HCT116 (cell line): ENCODE measurements at regions not wholly inside any gene's neighbourhood (a gene's known extent, or its start where the extent isn't known, plus 50 kb on each side); places are given as distances from the start of the nearest gene placed in this dataset.

Source experiments
- ATAC-seq: fragments of 200-7000 bp; cut with Tn5 transposase; 2 replicates; pipeline ENCODE4 v1.9.1; 2020; ENCODE audit warnings: mild to moderate bottlenecking, moderate library complexity
- BruUV-seq: library from RNA; stranded (reverse); fragments of 400-500 nt; replicated peaks from 2 replicates; lab custom pipeline; 2021; lab: Mats Ljungman, UMichigan
- CTCF ChIA-PET: fragments of 300-600 bp; sonication (Branson Sonifier 250); formaldehyde crosslinking; loops from one replicate; lab custom pipeline; 2021; ENCODE audit warnings: antibody characterized with exemption; lab: Charles Lee
- POLR2A ChIA-PET: fragments of 300-600, 350-600 bp; sonication (Branson Sonifier 250); formaldehyde crosslinking; loops from one replicate; lab custom pipeline; 2021; ENCODE audit warnings: antibody characterized with exemption; lab: Charles Lee
- RAD21 ChIA-PET, 2 experiments: fragments of 300-600 bp; sonication (Branson Sonifier 250); formaldehyde crosslinking; loops; one replicate each; lab custom pipeline; 2023; ENCODE audit warnings: low total read pairs in 2 of 2; ENCODE audit not compliant: uncharacterized antibody in 2 of 2, unreplicated experiment in 2 of 2, low non-redundant PET in 1 of 2; lab: Charles Lee
- DNase-seq: peaks from one replicate; pipeline ENCODE4 v3.0.0-alpha.2; 2010; ENCODE audit warnings: low read depth, low spot score
- H2AFZ ChIP-seq: fragments of 200-600 bp; shearing (Covaris generic), sonication (generic); 2 replicates; pipeline ENCODE4 v1.6.1; 2017; ENCODE audit warnings: low read depth, mixed run types, mixed read lengths, antibody characterized with exemption, low read length; ENCODE audit not compliant: poor library complexity, severe bottlenecking
- H3K27ac ChIP-seq: 2 replicates; pipeline ENCODE4 v1.5.1; 2012; ENCODE audit warnings: low read depth, low read length
- H3K27me3 ChIP-seq: fragments of 200-600 bp; sonication (generic); 2 replicates; pipeline ENCODE4 v1.6.1; 2016; ENCODE audit warnings: mixed run types, low read length, mixed read lengths; ENCODE audit not compliant: insufficient read depth
- H3K36me3 ChIP-seq, 2 experiments: fragments of 200-500 bp in 1 of 2; fragments of 200-600 bp in 1 of 2; sonication (Bioruptor generic) in 1 of 2; sonication (generic) in 1 of 2; 2 replicates each; pipeline versions ENCODE4 v1.5.1 to v1.6.1; 2014 to 2016; ENCODE audit warnings: low read length in 2 of 2, inconsistent platforms in 1 of 2, mixed read lengths in 1 of 2, mixed run types in 1 of 2; ENCODE audit not compliant: insufficient read depth in 2 of 2, control insufficient read depth in 1 of 2
- H3K4me1 ChIP-seq, 2 experiments: fragments of 200-600 bp in 1 of 2; sonication (generic) in 1 of 2; 2 replicates each; pipeline versions ENCODE4 v1.5.1 to v1.6.1; 2012 to 2017; ENCODE audit warnings: low read length in 2 of 2, inconsistent platforms in 1 of 2, mild to moderate bottlenecking in 1 of 2, mixed read lengths in 1 of 2, mixed run types in 1 of 2, moderate library complexity in 1 of 2; ENCODE audit not compliant: insufficient read depth in 2 of 2, control insufficient read depth in 1 of 2
- H3K4me2 ChIP-seq: fragments of 200-600 bp; sonication (generic); 2 replicates; pipeline ENCODE4 v1.6.1; 2017; ENCODE audit warnings: mixed run types, low read length, mixed read lengths
- H3K4me3 ChIP-seq, 2 experiments: fragments of 200-600 bp in 1 of 2; sonication (generic) in 1 of 2; replicated peaks in 1 of 2; 2 replicates each; pipeline ENCODE4 v1.5.1; 2011 to 2016; ENCODE audit warnings: low read length in 2 of 2, control low read depth in 1 of 2, low read depth in 1 of 2, mild to moderate bottlenecking in 1 of 2, mixed read lengths in 1 of 2, mixed run types in 1 of 2
- H3K79me2 ChIP-seq: fragments of 200-600 bp; sonication (generic); 2 replicates; pipeline ENCODE4 v1.6.1; 2017; ENCODE audit warnings: mild to moderate bottlenecking, mixed run types, low read length, moderate library complexity, mixed read lengths; ENCODE audit not compliant: insufficient read depth
- H3K9ac ChIP-seq: fragments of 200-600 bp; sonication (generic); 2 replicates; pipeline ENCODE4 v1.6.1; 2016; ENCODE audit warnings: low read length, mixed read lengths
- H3K9me2 ChIP-seq: fragments of 200-600 bp; sonication (generic), shearing (Covaris generic); 2 replicates; pipeline ENCODE4 v1.6.1; 2017; ENCODE audit warnings: mixed run types, mild to moderate bottlenecking, moderate library complexity; ENCODE audit not compliant: insufficient read depth
- H3K9me3 ChIP-seq, 2 experiments: fragments of 200-500 bp in 1 of 2; fragments of 200-600 bp in 1 of 2; sonication (Bioruptor generic) in 1 of 2; sonication (generic) in 1 of 2; 2 replicates each; pipeline ENCODE4 v1.6.1; 2014 to 2017; ENCODE audit warnings: low read length in 2 of 2, mixed read lengths in 2 of 2, inconsistent platforms in 1 of 2, low read depth in 1 of 2, mild to moderate bottlenecking in 1 of 2, mixed run types in 1 of 2, moderate library complexity in 1 of 2; ENCODE audit not compliant: control insufficient read depth in 1 of 2, insufficient read depth in 1 of 2
- H4K20me1 ChIP-seq: fragments of 200-600 bp; sonication (generic), shearing (Covaris generic); 2 replicates; pipeline ENCODE4 v1.6.1; 2017; ENCODE audit warnings: mixed run types, mild to moderate bottlenecking, moderate library complexity; ENCODE audit not compliant: insufficient read depth
- ATF3 ChIP-seq: IDR thresholded peaks from 2 replicates; pipeline ENCODE4 v1.6.1; 2012
- CBX3 ChIP-seq: IDR thresholded peaks from 2 replicates; pipeline ENCODE4 v1.6.1; 2012; ENCODE audit warnings: low read depth
- CEBPB ChIP-seq: IDR thresholded peaks from 2 replicates; pipeline ENCODE4 v1.6.1; 2012; ENCODE audit warnings: low read depth
- CTCF ChIP-seq, 3 experiments: fragments of 200-600 bp in 1 of 3; sonication (generic) in 1 of 3; IDR thresholded peaks in 2 of 3; conservative IDR thresholded peaks in 1 of 3; 2 replicates each; pipeline ENCODE4 v1.5.1; 2012 to 2017; ENCODE audit warnings: low read depth in 2 of 3, low read length in 2 of 3, antibody characterized with exemption in 1 of 3, borderline replicate concordance in 1 of 3, control low read depth in 1 of 3, mild to moderate bottlenecking in 1 of 3, mixed read lengths in 1 of 3, mixed run types in 1 of 3, moderate library complexity in 1 of 3; ENCODE audit not compliant: insufficient read depth in 1 of 3
- ELF1 ChIP-seq: IDR thresholded peaks from 2 replicates; pipeline ENCODE4 v1.6.1; 2012; ENCODE audit warnings: low read depth, borderline replicate concordance
- FOSL1 ChIP-seq: IDR thresholded peaks from 2 replicates; pipeline ENCODE4 v1.6.1; 2012; ENCODE audit warnings: low read depth
- MAX ChIP-seq: IDR thresholded peaks from 2 replicates; pipeline ENCODE4 v1.6.1; 2012
- POLR2AphosphoS5 ChIP-seq: IDR thresholded peaks from 2 replicates; pipeline ENCODE4 v1.6.1; 2011; ENCODE audit warnings: mild to moderate bottlenecking, low read depth, low read length, moderate library complexity
- SIN3A ChIP-seq: IDR thresholded peaks from 2 replicates; pipeline ENCODE4 v1.6.1; 2012; ENCODE audit warnings: low read depth
- SP1 ChIP-seq: IDR thresholded peaks from 2 replicates; pipeline ENCODE4 v1.6.1; 2012; ENCODE audit warnings: low read depth
- SRF ChIP-seq: IDR thresholded peaks from 2 replicates; pipeline ENCODE4 v1.6.1; 2012; ENCODE audit warnings: low read depth
- TCF7L2 ChIP-seq: IDR thresholded peaks from 2 replicates; pipeline ENCODE4 v1.7.0; 2011; ENCODE audit warnings: borderline replicate concordance, inconsistent platforms; ENCODE audit not compliant: insufficient read depth, insufficient read length; ENCODE audit errors: extremely low read depth
- ZBTB33 ChIP-seq: IDR thresholded peaks from 2 replicates; pipeline ENCODE4 v1.6.1; 2011; ENCODE audit warnings: mild to moderate bottlenecking, low read length, moderate library complexity; ENCODE audit not compliant: insufficient replicate concordance; ENCODE audit errors: extremely low read depth
- ZFX ChIP-seq: fragments of 450-650 bp; IDR thresholded peaks from 2 replicates; pipeline ENCODE4 v1.6.1; 2017
- ZNF274 ChIP-seq: fragments of 200-500 bp; sonication (Bioruptor generic); IDR thresholded peaks from 2 replicates; pipeline ENCODE4 v1.6.1; 2014; ENCODE audit warnings: mild to moderate bottlenecking, low read depth, low read length, inconsistent platforms
- intact Hi-C: fragments of 100-400 bp; cut with micrococcal nuclease; formaldehyde crosslinking; loops from 2 replicates; pipeline ENCODE4 v1.10.0; 2022

GRCh38 chr17:55829995-55830612, 79.3 kb downstream of the PCTP start:
- no peak overlapping the region for H3K9ac ChIP-seq
- POLR2A ChIA-PET, result no interaction called here
- H3K27ac ChIP-seq, result no peak overlapping the region
- peaks cover 87% of the 10 kb centered on the region for H3K27me3 ChIP-seq
- no peaks in the 10 kb centered on the region for H3K79me2 ChIP-seq
- H3K9me2 ChIP-seq, result no peaks in the 10 kb centered on the region
- no peak overlapping the region for H2AFZ ChIP-seq
- H3K9me3 ChIP-seq, result no peaks in the 10 kb centered on the region
- CTCF ChIA-PET, result interaction anchor here (1.7 kb wide), 1 partner anchor 490 kb away, joined by 3 read pairs; no protein-coding TSS in a partner anchor
- ATAC-seq (no peak), DNase-seq (no peak)
- TF ChIP-seq SIN3A (no peak), ZNF274 (no peak), MAX (no peak), CTCF (IDR thresholded peaks at IDR 0.05 in 2 of 3, conservative IDR thresholded peaks at IDR 0.05 in 1 of 3; ENCODE audit: borderline replicate concordance in 1 of 3, insufficient read depth in 1 of 3, low read depth in 2 of 3, low read length in 2 of 3) (no peak), ZBTB33 (no peak), SP1 (no peak), ELF1 (no peak), CEBPB (no peak), ATF3 (no peak), POLR2AphosphoS5 (no peak), SRF (no peak), ZFX (no peak), CBX3 (no peak), FOSL1 (no peak), TCF7L2 (no peak)
- no peak overlapping the region for H3K4me3 ChIP-seq
- no TSS peak for BruUV-seq
- intact Hi-C loops, result no loop called here
- no peaks in the 10 kb centered on the region for H3K36me3 ChIP-seq
- RAD21 ChIA-PET, result no interaction called here
- no peaks in the 10 kb centered on the region for H3K4me1 ChIP-seq
- H3K4me2 ChIP-seq, result no peak overlapping the region
- no peaks in the 10 kb centered on the region for H4K20me1 ChIP-seq
